PC-3 (cell line): ENCODE measurements at regions not wholly inside any gene's neighbourhood (a gene's known extent, or its start where the extent isn't known, plus 50 kb on each side); places are given as distances from the start of the nearest gene placed in this dataset.
"Not testable (repeated sequence)": the region's sequence is repeated elsewhere in the genome, so short reads cannot be mapped to it uniquely, and the experiment has no call there.

Source experiments
- ATAC-seq: fragments of 200-7000 bp; cut with Tn5 transposase; 2 replicates; pipeline ENCODE4 v1.9.1; 2020; ENCODE audit warnings: mild to moderate bottlenecking, moderate library complexity
- BruUV-seq: library from RNA; stranded (reverse); fragments of 400-500 nt; replicated peaks from 2 replicates; lab custom pipeline; 2021; lab: Mats Ljungman, UMichigan
- CTCF ChIA-PET: fragments of 300-600 bp; sonication (Branson Sonifier 250); formaldehyde crosslinking; loops from one replicate; lab custom pipeline; 2022; ENCODE audit warnings: antibody characterized with exemption; lab: Charles Lee
- POLR2A ChIA-PET: fragments of 300-600 bp; sonication (Branson Sonifier 250); formaldehyde crosslinking; loops from one replicate; lab custom pipeline; 2022; ENCODE audit warnings: antibody characterized with exemption; ENCODE audit not compliant: unreplicated experiment; lab: Charles Lee
- DNase-seq: peaks from one replicate; pipeline ENCODE4 v3.0.0-alpha.2; 2015
- H2AFZ ChIP-seq: fragments of 300-600 bp; sonication (generic); 2 replicates; pipeline ENCODE4 v1.6.0; 2016; ENCODE audit warnings: antibody characterized with exemption, low read length
- H3F3A ChIP-seq: fragments of 300-600 bp; sonication (generic); one replicate; pipeline ENCODE4 v1.6.0; 2017; ENCODE audit warnings: antibody characterized with exemption, low read length, control low read depth, mild to moderate bottlenecking; ENCODE audit not compliant: unreplicated experiment
- H3K27ac ChIP-seq: fragments of 300-600 bp; sonication (generic); 2 replicates; pipeline ENCODE4 v1.5.1; 2016; ENCODE audit warnings: mild to moderate bottlenecking, low read length
- H3K27me3 ChIP-seq: fragments of 300-600 bp; sonication (generic); 2 replicates; pipeline ENCODE4 v1.6.1; 2016; ENCODE audit warnings: low read length, mixed read lengths
- H3K36me3 ChIP-seq: fragments of 300-600 bp; sonication (generic); 2 replicates; pipeline ENCODE4 v1.6.1; 2016; ENCODE audit warnings: low read depth, mixed run types, low read length, mixed read lengths
- H3K4me1 ChIP-seq: fragments of 300-600 bp; sonication (generic); 2 replicates; pipeline ENCODE4 v1.5.1; 2016; ENCODE audit warnings: low read length; ENCODE audit not compliant: insufficient read depth
- H3K4me2 ChIP-seq: fragments of 300-600 bp; sonication (generic); 2 replicates; pipeline ENCODE4 v1.6.0; 2016; ENCODE audit warnings: low read length
- H3K4me3 ChIP-seq: fragments of 300-600 bp; sonication (generic); 2 replicates; pipeline ENCODE4 v1.5.1; 2016; ENCODE audit warnings: mild to moderate bottlenecking, low read length, mixed read lengths
- H3K79me2 ChIP-seq: fragments of 300-600 bp; sonication (generic); 2 replicates; pipeline ENCODE4 v1.6.1; 2017; ENCODE audit warnings: low read length, mixed read lengths
- H3K9ac ChIP-seq: fragments of 300-600 bp; sonication (generic); 2 replicates; pipeline ENCODE4 v1.6.0; 2016; ENCODE audit warnings: mild to moderate bottlenecking, low read length
- H3K9me2 ChIP-seq: fragments of 300-600 bp; sonication (generic); replicated peaks from 2 replicates; pipeline ENCODE4 v1.6.1; 2016; ENCODE audit warnings: mixed run types, low read length, mixed read lengths
- H3K9me3 ChIP-seq: fragments of 300-600 bp; sonication (generic); 2 replicates; pipeline ENCODE4 v1.6.1; 2016; ENCODE audit warnings: low read length, mixed read lengths
- H4K20me1 ChIP-seq: fragments of 300-600 bp; sonication (generic); 2 replicates; pipeline ENCODE4 v1.6.1; 2016; ENCODE audit warnings: low read length, mixed read lengths
- EZH2 ChIP-seq: fragments of 300-600 bp; sonication (generic); IDR thresholded peaks from one replicate; pipeline ENCODE4 v1.6.1; 2017; ENCODE audit warnings: antibody characterized with exemption, mild to moderate bottlenecking, low read length; ENCODE audit not compliant: unreplicated experiment
- EZH2phosphoT487 ChIP-seq: fragments of 300-600 bp; sonication (generic); IDR thresholded peaks from 2 replicates; pipeline ENCODE4 v1.6.1; 2018; ENCODE audit warnings: mild to moderate bottlenecking, antibody characterized with exemption, low read length, borderline replicate concordance
- intact Hi-C: fragments of 100-400 bp; cut with micrococcal nuclease; formaldehyde crosslinking; loops from 2 replicates; pipeline ENCODE4 v1.9.0; 2023
- TF ChIP-seq, protein P1 (sequence below): fragments of 300-600 bp; sonication (generic); conservative IDR thresholded peaks from 2 replicates; pipeline ENCODE4 v1.5.1; 2017; ENCODE audit warnings: antibody characterized with exemption, low read depth, mild to moderate bottlenecking, low read length

DNA sequence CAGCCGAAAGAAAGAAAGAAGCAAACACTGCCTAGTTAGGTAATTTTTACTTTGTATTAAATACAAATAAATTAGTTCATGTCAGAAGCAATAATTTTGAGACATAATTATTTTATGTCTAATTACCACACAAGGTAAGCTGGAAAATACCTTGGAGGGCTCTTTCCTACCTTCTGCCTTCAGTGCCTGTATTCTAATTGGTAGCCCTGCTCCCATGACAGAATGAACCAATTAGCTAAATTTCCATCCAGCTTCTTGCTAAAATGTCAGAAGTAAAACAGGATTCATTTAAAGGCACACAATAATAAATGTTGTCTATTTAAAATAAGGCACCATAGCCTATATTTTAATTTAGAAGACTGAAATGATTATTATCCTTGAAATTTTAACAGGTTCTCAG lies 135.4 kb upstream of the POT1 start:
- ChIA-PET CTCF (no interaction called here), POLR2A (no interaction called here)
- peaks cover 6% of the 10 kb centered on the region for H3F3A ChIP-seq
- H3K27ac ChIP-seq, result no peak overlapping the region
- intact Hi-C loops, result no loop called here
- H3K79me2 ChIP-seq, result no peaks in the 10 kb centered on the region
- H3K9ac ChIP-seq, result no peak overlapping the region
- no peak for ATAC-seq
- H3K4me3 ChIP-seq, result no peak overlapping the region
- H4K20me1 ChIP-seq, result no peaks in the 10 kb centered on the region
- TF ChIP-seq EZH2, result no peak
- no peak for TF ChIP-seq EZH2phosphoT487
- TF ChIP-seq, protein P1, sequence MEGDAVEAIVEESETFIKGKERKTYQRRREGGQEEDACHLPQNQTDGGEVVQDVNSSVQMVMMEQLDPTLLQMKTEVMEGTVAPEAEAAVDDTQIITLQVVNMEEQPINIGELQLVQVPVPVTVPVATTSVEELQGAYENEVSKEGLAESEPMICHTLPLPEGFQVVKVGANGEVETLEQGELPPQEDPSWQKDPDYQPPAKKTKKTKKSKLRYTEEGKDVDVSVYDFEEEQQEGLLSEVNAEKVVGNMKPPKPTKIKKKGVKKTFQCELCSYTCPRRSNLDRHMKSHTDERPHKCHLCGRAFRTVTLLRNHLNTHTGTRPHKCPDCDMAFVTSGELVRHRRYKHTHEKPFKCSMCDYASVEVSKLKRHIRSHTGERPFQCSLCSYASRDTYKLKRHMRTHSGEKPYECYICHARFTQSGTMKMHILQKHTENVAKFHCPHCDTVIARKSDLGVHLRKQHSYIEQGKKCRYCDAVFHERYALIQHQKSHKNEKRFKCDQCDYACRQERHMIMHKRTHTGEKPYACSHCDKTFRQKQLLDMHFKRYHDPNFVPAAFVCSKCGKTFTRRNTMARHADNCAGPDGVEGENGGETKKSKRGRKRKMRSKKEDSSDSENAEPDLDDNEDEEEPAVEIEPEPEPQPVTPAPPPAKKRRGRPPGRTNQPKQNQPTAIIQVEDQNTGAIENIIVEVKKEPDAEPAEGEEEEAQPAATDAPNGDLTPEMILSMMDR, result no peak
- no peak for DNase-seq
- H3K36me3 ChIP-seq, result no peaks in the 10 kb centered on the region
- no peaks in the 10 kb centered on the region for H3K9me3 ChIP-seq
- BruUV-seq, result no TSS peak
- no peaks in the 10 kb centered on the region for H3K9me2 ChIP-seq
- peaks cover 16% of the 10 kb centered on the region for H3K4me1 ChIP-seq
- H3K27me3 ChIP-seq, result no peaks in the 10 kb centered on the region
- no peak overlapping the region for H3K4me2 ChIP-seq
- H2AFZ ChIP-seq, result no peak overlapping the region

DNA sequence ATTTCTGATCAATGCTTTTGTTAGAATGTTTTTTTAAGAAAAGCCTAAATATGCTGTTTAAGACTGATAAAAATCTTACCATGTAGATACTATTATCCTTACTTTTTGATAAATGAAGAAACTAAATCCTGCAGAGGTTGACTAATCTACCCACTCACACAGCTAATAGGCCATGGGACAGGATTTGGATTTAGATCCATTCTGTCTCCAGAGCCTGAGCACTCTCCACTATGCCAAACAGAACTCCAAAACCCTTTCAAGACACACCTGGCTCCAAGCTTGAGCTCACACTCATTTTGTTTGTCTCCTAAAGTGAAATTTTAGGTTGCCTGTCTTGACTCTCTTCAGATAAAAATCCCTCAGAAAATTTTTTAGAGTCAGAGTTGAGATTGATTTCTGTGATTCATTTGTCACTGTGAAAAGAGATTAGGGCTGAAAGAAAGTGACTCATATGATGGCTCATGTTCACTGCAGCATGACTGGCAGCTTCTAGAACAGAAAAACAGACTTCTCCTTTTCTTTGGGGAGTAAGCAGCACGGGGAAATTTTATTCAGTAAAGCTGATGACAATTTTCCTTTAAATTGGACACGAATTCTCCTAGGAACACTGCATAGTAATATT lies 132.3 kb upstream of the POT1 start:
- BruUV-seq, result no TSS peak
- ChIA-PET CTCF (interaction anchor here (3.1 kb wide), 1 partner anchor 255 kb away, joined by 18 read pairs; no protein-coding TSS in a partner anchor), POLR2A (no interaction called here)
- H4K20me1 ChIP-seq, result no peaks in the 10 kb centered on the region
- no peaks in the 10 kb centered on the region for H3K9me2 ChIP-seq
- DNase-seq, result peak; percentile 78
- peaks cover 6% of the 10 kb centered on the region for H3F3A ChIP-seq
- TF ChIP-seq EZH2 (no peak), EZH2phosphoT487 (no peak)
- TF ChIP-seq, protein P1, result no peak
- H3K79me2 ChIP-seq, result no peaks in the 10 kb centered on the region
- ATAC-seq, result peak; percentile 80
- H3K9me3 ChIP-seq, result no peaks in the 10 kb centered on the region
- H2AFZ ChIP-seq, result no peak overlapping the region
- H3K4me1 ChIP-seq, result peaks cover 16% of the 10 kb centered on the region
- peak overlapping the region; percentile 14 for H3K9ac ChIP-seq
- peak overlapping the region; percentile 52 for H3K4me2 ChIP-seq
- H3K4me3 ChIP-seq, result peak overlapping the region; percentile 11; the same call in 1 of the 2 replicates
- H3K27ac ChIP-seq, result peak overlapping the region; percentile 77
- intact Hi-C loops, result loop anchor here (1.0 to 5.0 kb wide), 6 partner anchors 75 to 1310 kb away; no protein-coding TSS in a partner anchor
- H3K36me3 ChIP-seq, result no peaks in the 10 kb centered on the region
- no peaks in the 10 kb centered on the region for H3K27me3 ChIP-seq

DNA sequence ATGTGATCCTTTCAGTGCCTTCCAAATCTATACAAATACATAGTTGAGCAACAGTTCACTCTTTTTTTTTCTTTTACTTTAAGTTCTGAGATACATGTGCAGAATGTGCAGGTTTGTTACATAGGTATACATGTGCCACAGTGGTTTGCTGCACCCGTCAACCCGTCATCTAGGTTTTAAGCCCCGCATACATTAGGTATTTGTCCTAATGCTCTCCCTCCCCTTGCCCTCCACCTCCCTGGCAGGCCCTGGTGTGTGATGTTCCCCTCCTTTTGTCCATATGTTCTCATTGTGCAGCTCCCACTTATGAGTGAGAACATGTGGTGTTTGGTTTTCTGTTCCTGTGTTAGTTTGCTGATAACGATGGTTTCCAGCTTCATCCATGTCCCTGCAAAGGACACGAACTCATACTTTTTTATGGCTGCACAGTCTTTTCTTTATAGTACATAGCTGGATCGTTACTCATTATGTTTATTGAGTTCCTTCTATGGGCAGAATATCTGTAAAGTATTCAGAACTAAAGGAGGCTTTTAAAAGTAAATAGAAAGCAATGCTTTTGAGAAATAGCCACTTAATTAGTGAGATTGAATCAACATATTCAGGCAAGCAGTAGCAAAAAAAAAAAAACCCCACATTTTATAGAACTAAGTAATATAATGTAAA lies 131.6 kb upstream of the POT1 start:
- BruUV-seq, result not testable (repeated sequence)
- intact Hi-C loops, result loop anchor here (1.0 to 5.0 kb wide), 5 partner anchors 144 to 1311 kb away; no protein-coding TSS in a partner anchor

More for the DNA sequence above, 131.6 kb upstream of the POT1 start:
- H2AFZ ChIP-seq, result peak overlapping the region; percentile 31; the same call in 1 of the 2 replicates
- H3K27me3 ChIP-seq, H3K36me3 ChIP-seq, H3K79me2 ChIP-seq, H3K9me2 ChIP-seq, H4K20me1 ChIP-seq, H3K9me3 ChIP-seq, H3F3A ChIP-seq, POLR2A ChIA-PET: not testable (repeated sequence)
- ATAC-seq (peak; percentile 79), DNase-seq (peak; percentile 64)
- H3K4me3 ChIP-seq, result peak overlapping the region; percentile 11
- peaks cover 16% of the 10 kb centered on the region for H3K4me1 ChIP-seq
- peak overlapping the region; percentile 6 for H3K9ac ChIP-seq
- H3K27ac ChIP-seq, result peak overlapping the region; percentile 77
- peak overlapping the region; percentile 52 for H3K4me2 ChIP-seq
- CTCF ChIA-PET, result interaction anchor here (0.7 to 3.1 kb wide), 2 partner anchors 139 to 255 kb away, joined by 9 to 18 read pairs; no protein-coding TSS in a partner anchor
